Muscle of leg (tissue), 3 donors: ENCODE measurements at regions not wholly inside any gene's neighbourhood (a gene's known extent, or its start where the extent isn't known, plus 50 kb on each side); places are given as distances from the start of the nearest gene placed in this dataset.

Source experiments
- DNase-seq: peaks from one replicate; pipeline ENCODE4 v3.0.0; 2013
- H3K27ac ChIP-seq: one replicate; pipeline ENCODE4 v1.5.1; 2013; ENCODE audit warnings: mild to moderate bottlenecking, low read length, control low read depth
- H3K27me3 ChIP-seq: one replicate; pipeline ENCODE4 v1.6.1; 2013; ENCODE audit warnings: low read length; ENCODE audit not compliant: control insufficient read depth, insufficient read depth
- H3K36me3 ChIP-seq: one replicate; pipeline ENCODE4 v1.6.1; 2013; ENCODE audit warnings: low read length; ENCODE audit not compliant: control insufficient read depth, insufficient read depth
- H3K4me1 ChIP-seq: one replicate; pipeline ENCODE4 v1.6.1; 2013; ENCODE audit warnings: low read length; ENCODE audit not compliant: control insufficient read depth, insufficient read depth
- H3K4me3 ChIP-seq: one replicate; pipeline ENCODE4 v1.5.1; 2013; ENCODE audit warnings: low read length, control low read depth
- H3K9me3 ChIP-seq: replicated peaks from 2 replicates; pipeline ENCODE4 v1.6.1; 2013; ENCODE audit warnings: low read depth, low read length; ENCODE audit not compliant: control insufficient read depth
- WGBS: methylation state at CpG from one replicate; pipeline ENCODE4 v1.1.5; 2013; ENCODE audit warnings: missing lambda C conversion rate; ENCODE audit not compliant: insufficient coverage; 5-methylcytosine and 5-hydroxymethylcytosine counted together

DNA sequence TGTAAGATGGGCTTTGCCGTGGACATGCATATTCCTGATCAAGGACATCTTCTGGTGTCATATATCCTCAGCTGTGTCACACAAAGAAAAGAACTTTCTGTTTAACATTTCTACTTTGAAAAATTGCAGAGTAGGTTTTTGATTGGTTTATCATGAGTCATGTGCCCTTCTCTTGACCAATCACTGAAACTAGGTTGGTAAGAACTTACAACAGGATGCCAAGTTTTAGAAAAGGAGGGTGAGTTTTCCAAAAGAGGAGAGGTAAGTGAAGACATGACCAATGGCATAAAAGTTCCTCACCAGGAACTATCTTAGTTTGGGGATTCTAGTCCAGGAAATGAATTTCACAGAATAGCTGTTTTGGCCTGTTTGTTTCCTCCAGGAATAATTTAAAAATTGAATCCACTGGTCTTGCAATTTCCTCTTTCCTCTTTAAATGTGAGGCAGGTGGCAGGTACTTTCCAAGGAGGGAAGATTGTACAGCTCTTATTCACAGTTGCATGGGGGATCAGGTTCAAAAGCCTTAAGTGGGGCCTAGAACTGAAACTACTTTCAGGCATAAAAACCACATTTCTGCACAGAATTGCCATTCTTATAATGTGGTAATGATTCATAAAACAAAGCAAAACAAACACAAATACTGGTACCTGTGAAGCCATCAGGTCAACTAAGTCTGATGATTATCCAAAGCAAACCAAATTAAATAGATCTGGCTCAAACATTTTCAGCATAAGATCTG is 1114.5 kb upstream of the LCORL start:
- no peak overlapping the region for H3K4me3 ChIP-seq
- no peaks in the 10 kb centered on the region for H3K27me3 ChIP-seq
- no CpG with 5 or more reads among the region's 1 CpG for WGBS
- no peak for DNase-seq
- H3K36me3 ChIP-seq, result no peaks in the 10 kb centered on the region
- no peaks in the 10 kb centered on the region for H3K4me1 ChIP-seq
- no peak overlapping the region for H3K27ac ChIP-seq
- H3K9me3 ChIP-seq, result no peaks in the 10 kb centered on the region

DNA sequence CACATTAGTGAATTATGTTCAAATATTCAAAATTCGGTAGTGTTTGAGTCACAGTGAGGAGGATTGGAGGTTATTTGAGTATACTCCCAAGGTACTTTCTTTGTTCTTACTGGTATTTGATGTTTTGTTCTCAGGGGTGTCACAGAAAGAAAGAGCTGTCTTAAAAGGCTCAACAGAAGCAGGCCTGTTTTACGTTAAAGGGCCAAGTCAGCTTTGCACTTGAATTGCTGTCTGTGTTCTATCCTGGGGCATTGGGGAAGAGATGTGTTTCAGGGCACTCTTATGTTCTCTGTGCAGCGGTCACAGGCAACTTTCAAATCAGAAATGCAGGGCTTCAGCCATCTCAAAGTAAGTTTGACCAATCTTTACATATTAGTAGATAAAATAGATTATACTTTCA is 1113.1 kb upstream of the LCORL start:
- Histone ChIP-seq H3K4me1 (no peaks in the 10 kb centered on the region), H3K27ac (no peak overlapping the region)
- no CpG with 5 or more reads among the region's 3 CpGs for WGBS

DNA sequence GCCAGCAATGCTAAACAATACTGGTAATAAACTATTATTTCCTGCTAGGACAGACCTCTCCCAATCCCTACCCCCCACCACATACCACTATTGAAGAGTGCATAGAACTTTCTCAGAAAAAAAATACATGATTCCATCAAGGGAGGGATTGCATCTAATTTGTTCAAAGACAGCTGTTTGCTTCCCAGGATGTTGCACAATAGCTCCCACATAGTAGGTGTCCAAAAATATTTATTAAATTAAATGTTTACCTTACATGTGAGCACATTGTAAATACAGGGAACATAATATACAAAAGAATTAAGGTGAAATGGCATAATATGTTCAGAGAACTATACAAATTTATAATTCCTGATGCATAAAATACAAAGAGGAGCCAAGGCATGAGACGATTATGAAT is 1111.8 kb upstream of the LCORL start:
- Histone ChIP-seq H3K4me1 (no peaks in the 10 kb centered on the region), H3K27ac (no peak overlapping the region), H3K4me3 (no peak overlapping the region), H3K27me3 (no peaks in the 10 kb centered on the region), H3K9me3 (no peaks in the 10 kb centered on the region), H3K36me3 (no peaks in the 10 kb centered on the region)
- WGBS, result no CpG with 5 or more reads among the region's 1 CpG
- no peak for DNase-seq

More for the DNA sequence above, 1113.1 kb upstream of the LCORL start:
- H3K9me3 ChIP-seq, result no peaks in the 10 kb centered on the region
- no peaks in the 10 kb centered on the region for H3K27me3 ChIP-seq
- no peaks in the 10 kb centered on the region for H3K36me3 ChIP-seq
- DNase-seq, result no peak
- no peak overlapping the region for H3K4me3 ChIP-seq

DNA sequence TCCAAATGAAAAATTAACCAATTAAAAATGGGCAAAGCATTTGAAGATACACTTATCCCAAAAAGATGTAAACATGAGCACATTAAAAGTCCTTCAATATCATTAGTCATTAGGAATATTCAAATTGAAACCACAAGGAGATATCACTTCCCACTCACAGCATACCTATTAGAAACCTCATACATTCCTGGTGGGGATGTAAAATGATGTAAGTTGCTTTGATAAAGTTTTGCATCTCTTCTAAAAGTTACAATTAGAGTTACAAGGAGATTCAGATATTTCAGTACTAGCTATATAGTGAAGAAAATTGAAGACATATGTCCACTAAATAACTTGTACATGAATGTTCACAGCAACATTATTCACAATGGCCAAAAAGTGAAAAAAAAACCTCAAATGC is 1109.3 kb upstream of the LCORL start:
- Histone ChIP-seq H3K9me3 (no peaks in the 10 kb centered on the region), H3K4me3 (no peak overlapping the region), H3K4me1 (no peaks in the 10 kb centered on the region), H3K27me3 (no peaks in the 10 kb centered on the region), H3K36me3 (no peaks in the 10 kb centered on the region), H3K27ac (no peak overlapping the region)
- DNase-seq, result no peak

DNA sequence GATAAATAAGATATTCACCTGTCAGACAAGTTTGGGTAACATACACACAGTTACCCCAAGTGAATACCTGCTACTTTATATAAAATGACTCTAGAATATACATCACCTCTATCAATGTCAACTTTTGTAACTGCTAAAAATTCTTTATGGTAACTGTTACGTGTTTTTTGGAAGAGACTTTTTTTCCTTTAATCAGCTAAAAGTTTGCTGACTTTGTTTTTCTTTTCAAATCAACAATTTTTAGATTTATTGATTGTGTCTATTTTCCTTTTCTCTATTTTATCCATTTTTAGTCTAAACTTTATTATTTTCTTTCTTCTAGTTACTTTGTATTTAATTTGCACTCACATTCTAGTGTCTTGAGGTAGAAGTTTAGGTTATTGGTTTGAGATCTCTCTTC is 1106.6 kb upstream of the LCORL start:
- no peaks in the 10 kb centered on the region for H3K36me3 ChIP-seq
- H3K4me1 ChIP-seq, result no peaks in the 10 kb centered on the region
- no peaks in the 10 kb centered on the region for H3K27me3 ChIP-seq
- no peak for DNase-seq
- WGBS, result no CpG with 5 or more reads among the region's 1 CpG
- no peak overlapping the region for H3K27ac ChIP-seq
- no peak overlapping the region for H3K4me3 ChIP-seq
- H3K9me3 ChIP-seq, result no peaks in the 10 kb centered on the region

DNA sequence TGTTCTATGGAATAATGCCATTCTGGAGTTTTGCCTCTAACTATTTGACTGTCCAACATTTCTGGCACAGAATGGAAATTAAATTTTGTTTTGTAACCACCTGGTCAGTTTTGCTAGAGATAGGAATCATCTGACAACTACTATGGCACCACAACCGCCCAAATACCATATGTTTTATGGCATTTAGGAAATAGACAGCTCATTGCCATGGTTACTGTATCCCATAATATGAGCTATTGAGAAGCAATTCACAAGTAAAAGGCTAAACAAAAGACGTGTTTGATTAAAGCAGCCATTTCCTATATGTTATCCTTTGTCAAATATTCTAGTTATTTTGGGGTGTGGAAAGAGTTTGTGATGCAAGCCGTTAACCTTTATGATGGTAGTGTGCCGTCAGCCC is 1105.3 kb upstream of the LCORL start:
- H3K9me3 ChIP-seq, result no peaks in the 10 kb centered on the region
- 100% methylated on average over 2 of the region's 4 CpGs for WGBS
- no peaks in the 10 kb centered on the region for H3K27me3 ChIP-seq
- no peak overlapping the region for H3K4me3 ChIP-seq
- H3K27ac ChIP-seq, result no peak overlapping the region
- no peaks in the 10 kb centered on the region for H3K4me1 ChIP-seq
- H3K36me3 ChIP-seq, result no peaks in the 10 kb centered on the region
- no peak for DNase-seq

DNA sequence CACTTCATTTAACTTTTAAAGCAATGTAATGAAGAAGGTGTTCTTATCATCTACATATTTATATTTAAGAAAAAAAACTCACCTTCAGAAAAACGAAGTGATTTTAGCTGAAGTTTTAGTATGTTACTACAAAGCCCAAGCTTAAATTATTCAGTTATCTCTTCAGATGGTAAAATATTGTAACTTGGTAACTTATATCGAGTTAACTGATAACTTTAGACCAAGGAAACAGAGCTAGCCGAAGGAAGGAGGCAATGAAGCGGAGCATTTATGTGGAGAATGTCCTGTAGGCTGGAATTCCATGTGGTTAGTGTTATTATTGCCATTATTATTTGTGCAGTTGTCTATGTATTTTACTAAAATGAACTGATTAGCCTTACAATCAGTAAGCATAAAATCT is 1102.1 kb upstream of the LCORL start:
- DNase-seq, result no peak
- Histone ChIP-seq H3K27ac (no peak overlapping the region), H3K36me3 (no peaks in the 10 kb centered on the region), H3K4me1 (no peaks in the 10 kb centered on the region), H3K9me3 (no peaks in the 10 kb centered on the region), H3K4me3 (no peak overlapping the region), H3K27me3 (no peaks in the 10 kb centered on the region)
- WGBS, result no CpG with 5 or more reads among the region's 4 CpGs

DNA sequence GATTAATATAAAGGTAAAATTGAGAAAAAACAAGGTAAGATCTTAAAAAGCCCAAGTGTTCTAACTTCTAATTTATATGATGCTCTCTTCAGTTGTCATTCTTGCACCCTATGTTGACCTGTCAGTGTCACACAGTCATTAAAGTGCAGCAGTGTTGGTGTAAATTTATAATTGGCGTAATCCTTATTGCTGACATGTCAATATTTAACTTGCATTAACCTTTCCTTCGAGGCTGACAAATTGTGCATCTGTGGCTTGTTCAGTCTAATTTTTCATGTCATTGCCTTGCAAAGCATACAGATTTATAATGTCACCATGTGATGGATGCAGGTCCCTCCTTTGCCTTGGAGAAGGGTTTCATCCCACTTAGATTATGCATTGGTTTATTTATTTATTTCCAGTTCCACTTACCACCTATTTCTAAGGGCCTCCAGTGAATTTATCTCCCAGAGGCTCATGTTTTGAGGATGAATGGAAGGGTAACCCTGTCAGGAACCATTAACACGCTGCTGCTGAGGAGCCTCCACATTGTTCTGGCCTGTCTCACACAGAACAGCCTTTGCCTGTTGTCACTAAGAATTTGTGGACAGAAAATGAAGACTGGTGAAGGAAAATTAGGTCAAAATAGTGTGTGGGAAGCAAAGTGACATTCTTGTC is 1098.5 kb upstream of the LCORL start:
- Histone ChIP-seq H3K36me3 (no peaks in the 10 kb centered on the region), H3K9me3 (no peaks in the 10 kb centered on the region), H3K27ac (no peak overlapping the region), H3K4me1 (no peaks in the 10 kb centered on the region), H3K4me3 (no peak overlapping the region), H3K27me3 (no peaks in the 10 kb centered on the region)
- DNase-seq, result no peak
- no CpG with 5 or more reads among the region's 3 CpGs for WGBS

DNA sequence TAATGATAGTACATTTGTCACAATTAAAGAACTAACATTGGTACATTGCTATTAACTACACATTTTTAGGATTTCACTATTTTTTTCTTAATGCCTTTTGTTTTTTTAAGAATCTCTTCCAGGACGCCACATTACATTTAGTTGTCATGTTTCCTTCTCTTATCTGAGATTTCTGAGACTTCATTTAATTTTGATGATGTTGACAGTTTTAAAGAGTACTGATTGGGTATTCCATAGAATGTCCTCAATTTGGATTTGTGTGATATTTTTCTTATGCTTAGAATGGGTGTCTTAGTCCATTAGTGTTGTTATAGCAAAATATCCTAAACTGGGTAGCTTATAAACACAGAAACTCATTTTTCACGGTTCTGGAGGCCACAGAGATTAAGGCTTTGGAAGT is 1095.5 kb upstream of the LCORL start:
- Histone ChIP-seq H3K27me3 (no peaks in the 10 kb centered on the region), H3K27ac (no peak overlapping the region), H3K4me1 (no peaks in the 10 kb centered on the region), H3K9me3 (no peaks in the 10 kb centered on the region), H3K4me3 (no peak overlapping the region), H3K36me3 (no peaks in the 10 kb centered on the region)
- no peak for DNase-seq
- WGBS, result no CpG with 5 or more reads among the region's 2 CpGs

DNA sequence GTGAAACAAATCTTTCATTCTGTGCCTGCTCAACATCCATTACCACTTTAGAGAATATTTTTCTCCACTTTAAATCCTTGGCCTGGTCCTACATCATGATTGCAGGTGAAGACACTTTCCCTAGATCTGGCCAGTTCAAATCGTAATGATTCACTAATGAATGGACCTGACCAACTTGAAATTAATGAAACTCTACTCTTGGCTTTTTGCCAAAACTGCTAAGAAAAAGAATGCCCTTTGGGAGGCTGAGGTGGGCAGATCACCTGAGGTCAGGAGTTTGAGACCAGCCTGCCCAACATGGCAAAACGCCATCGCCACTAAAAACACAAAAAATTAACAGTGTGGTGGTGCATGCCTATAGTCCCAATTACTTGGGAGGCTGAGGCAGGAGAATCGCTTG is 1082.6 kb upstream of the LCORL start:
- no peak for DNase-seq
- Histone ChIP-seq H3K27ac (no peak overlapping the region), H3K36me3 (no peaks in the 10 kb centered on the region), H3K4me3 (no peak overlapping the region), H3K9me3 (no peaks in the 10 kb centered on the region), H3K4me1 (no peaks in the 10 kb centered on the region), H3K27me3 (no peaks in the 10 kb centered on the region)
- 100% methylated on average over 1 of the region's 4 CpGs for WGBS
